CD4-positive, alpha-beta T cell treated with Interleukin-12 subunit alpha and Interleukin-12 subunit beta, for 1 hour (primary cell): ENCODE measurements at regions not wholly inside any gene's neighbourhood (a gene's known extent, or its start where the extent isn't known, plus 50 kb on each side); places are given as distances from the start of the nearest gene placed in this dataset.

Experiments used
- DNase-seq: peaks from one replicate; pipeline ENCODE4 v3.0.0-alpha.2; 2020

- no peak for DNase-seq
These were observed 130.5 kb upstream of the DTNBP1 start for GRCh38 chr6:15793288-15793687.

- DNase-seq = no peak
These were observed 130.0 kb upstream of the DTNBP1 start for GRCh38 chr6:15792842-15793241.

- no peak for DNase-seq
These were observed 128.8 kb upstream of the DTNBP1 start for GRCh38 chr6:15791448-15792181.

GRCh38 chr6:15790116-15790515 lies 127.3 kb upstream of the DTNBP1 start:
- no peak for DNase-seq

GRCh38 chr6:15786846-15787245 lies 124.0 kb upstream of the DTNBP1 start:
- no peak for DNase-seq

- no peak for DNase-seq
These were observed 120.7 kb upstream of the DTNBP1 start for GRCh38 chr6:15783484-15783883.

GRCh38 chr6:15781890-15782289 lies 119.1 kb upstream of the DTNBP1 start:
- no peak for DNase-seq

- DNase-seq = no peak
These were observed 118.5 kb upstream of the DTNBP1 start for GRCh38 chr6:15781333-15781732.

GRCh38 chr6:15780437-15780836 lies 117.6 kb upstream of the DTNBP1 start:
- no peak for DNase-seq

- DNase-seq = no peak
These were observed 116.9 kb upstream of the DTNBP1 start for GRCh38 chr6:15779726-15780125.

GRCh38 chr6:15776458-15776980 lies 113.7 kb upstream of the DTNBP1 start:
- DNase-seq = no peak

- no peak for DNase-seq
These were observed 112.9 kb upstream of the DTNBP1 start for GRCh38 chr6:15775741-15776140.

GRCh38 chr6:15775076-15775634 lies 112.3 kb upstream of the DTNBP1 start:
- DNase-seq = no peak

GRCh38 chr6:15773806-15774410 lies 111.1 kb upstream of the DTNBP1 start:
- DNase-seq = no peak

- DNase-seq = no peak
These were observed 107.7 kb upstream of the DTNBP1 start for GRCh38 chr6:15770347-15771143.

GRCh38 chr6:15769511-15770018 lies 106.7 kb upstream of the DTNBP1 start:
- no peak for DNase-seq

GRCh38 chr6:15768999-15769398 lies 106.2 kb upstream of the DTNBP1 start:
- no peak for DNase-seq

GRCh38 chr6:15763837-15764236 lies 101.0 kb upstream of the DTNBP1 start:
- DNase-seq = no peak

- no peak for DNase-seq
These were observed 100.5 kb upstream of the DTNBP1 start for GRCh38 chr6:15763364-15763763.

GRCh38 chr6:15761045-15761502 lies 98.2 kb upstream of the DTNBP1 start:
- DNase-seq = no peak

- no peak for DNase-seq
These were observed 95.9 kb upstream of the DTNBP1 start for GRCh38 chr6:15758631-15759215.

GRCh38 chr6:15755526-15755925 lies 92.7 kb upstream of the DTNBP1 start:
- no peak for DNase-seq

GRCh38 chr6:15754706-15755079 lies 91.9 kb upstream of the DTNBP1 start:
- no peak for DNase-seq
